Caco-2 (cell line): ENCODE measurements at regions not wholly inside any gene's neighbourhood (a gene's known extent, or its start where the extent isn't known, plus 50 kb on each side); places are given as distances from the start of the nearest gene placed in this dataset.

ENCODE experiments used
- BruUV-seq: library from RNA; stranded (reverse); fragments of 400-500 nt; replicated peaks from 2 replicates; lab custom pipeline; 2021; lab: Mats Ljungman, UMichigan
- CTCF ChIA-PET: fragments of 300-600 bp; sonication (Branson Sonifier 250); formaldehyde crosslinking; loops from one replicate; lab custom pipeline; 2022; ENCODE audit warnings: antibody characterized with exemption; lab: Charles Lee
- POLR2A ChIA-PET: fragments of 300-600 bp; sonication (Branson Sonifier 250); formaldehyde crosslinking; loops from one replicate; lab custom pipeline; 2022; ENCODE audit warnings: antibody characterized with exemption; lab: Charles Lee
- DNase-seq, 2 experiments: peaks; one replicate each; pipeline versions ENCODE4 v3.0.0 to v3.0.0-alpha.2; 2020 to 2022
- H3K27me3 ChIP-seq: replicated peaks from 2 replicates; pipeline ENCODE4 v1.6.0; 2011; ENCODE audit warnings: low read length; ENCODE audit not compliant: control insufficient read depth, insufficient read depth
- H3K36me3 ChIP-seq: 2 replicates; pipeline ENCODE4 v1.5.1; 2011; ENCODE audit warnings: low read length; ENCODE audit not compliant: control insufficient read depth, insufficient read depth
- H3K4me1 ChIP-seq: fragments of 250-450 bp; sonication (Bioruptor Pico); 2 replicates; pipeline ENCODE4 v1.5.1; 2020; ENCODE audit warnings: mild to moderate bottlenecking
- H3K4me3 ChIP-seq: 2 replicates; pipeline ENCODE4 v1.5.1; 2011; ENCODE audit warnings: low read depth, mild to moderate bottlenecking, control low read depth, low read length
- H3K9me3 ChIP-seq: fragments of 250-450 bp; sonication (Bioruptor Pico); 2 replicates; pipeline ENCODE4 v1.5.1; 2020; ENCODE audit warnings: mild to moderate bottlenecking, moderate library complexity
- H3K27ac Mint-ChIP-seq: one replicate; pipeline ENCODE4 v1.8.0; 2022; ENCODE audit warnings: mixed read lengths; ENCODE audit not compliant: unreplicated experiment
- H3K27me3 Mint-ChIP-seq: one replicate; pipeline ENCODE4 v1.8.0; 2022; ENCODE audit warnings: mixed read lengths; ENCODE audit not compliant: insufficient read depth, unreplicated experiment
- H3K36me3 Mint-ChIP-seq: one replicate; pipeline ENCODE4 v1.8.0; 2022; ENCODE audit warnings: mild to moderate bottlenecking, mixed read lengths; ENCODE audit not compliant: insufficient read depth, unreplicated experiment
- H3K4me1 Mint-ChIP-seq: one replicate; pipeline ENCODE4 v1.8.0; 2022; ENCODE audit warnings: low read depth, mixed read lengths; ENCODE audit not compliant: unreplicated experiment
- H3K4me3 Mint-ChIP-seq: one replicate; pipeline ENCODE4 v1.8.0; 2022; ENCODE audit warnings: mild to moderate bottlenecking, moderate library complexity, mixed read lengths; ENCODE audit not compliant: unreplicated experiment
- H3K9me3 Mint-ChIP-seq: one replicate; pipeline ENCODE4 v1.8.0; 2022; ENCODE audit warnings: mixed read lengths; ENCODE audit not compliant: unreplicated experiment
- CTCF ChIP-seq, 2 experiments: fragments of 200-600 bp in 1 of 2; IDR thresholded peaks; 1 replicate in 1 of 2; 2 replicates in 1 of 2; pipeline versions ENCODE4 v1.5.1 to v1.8.0; 2011 to 2022; ENCODE audit warnings: antibody characterized with exemption in 1 of 2, control low read depth in 1 of 2, inconsistent platforms in 1 of 2, low read depth in 1 of 2, low read length in 1 of 2, mild to moderate bottlenecking in 1 of 2, moderate library complexity in 1 of 2; ENCODE audit not compliant: insufficient read depth in 1 of 2, severe bottlenecking in 1 of 2, unreplicated experiment in 1 of 2
- intact Hi-C: fragments of 100-400 bp; cut with micrococcal nuclease; formaldehyde crosslinking; loops from one replicate; pipeline ENCODE4 v1.10.0; 2022; ENCODE audit not compliant: unreplicated experiment

DNA sequence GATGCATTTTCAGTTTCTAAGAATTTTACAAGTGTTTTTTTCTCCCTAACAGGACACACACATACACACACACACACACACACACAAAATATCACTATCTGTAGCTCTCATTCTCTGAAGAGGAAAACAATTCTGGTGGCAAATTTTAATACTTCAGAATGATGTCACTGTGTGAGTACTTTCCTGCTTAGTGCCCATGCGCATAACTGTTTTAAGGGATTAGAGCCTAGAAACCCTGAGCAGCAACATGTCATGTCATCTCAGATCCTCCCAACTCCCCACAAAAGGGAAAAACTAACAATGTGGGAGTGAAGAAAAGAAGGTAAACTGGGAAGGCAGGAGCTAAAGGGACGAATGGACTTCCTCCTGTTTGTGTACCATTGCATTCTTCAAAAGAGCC, 401.2 kb downstream of the SPRY2 start:
- no TSS peak for BruUV-seq
- no peaks in the 10 kb centered on the region for H3K4me1 Mint-ChIP-seq
- DNase-seq: no peak
- Histone ChIP-seq H3K27me3 (no peaks in the 10 kb centered on the region), H3K36me3 (no peaks in the 10 kb centered on the region), H3K4me3 (no peak overlapping the region), H3K9me3 (no peaks in the 10 kb centered on the region), H3K4me1 (no peaks in the 10 kb centered on the region)
- POLR2A ChIA-PET: no interaction called here
- H3K27me3 Mint-ChIP-seq: no peaks in the 10 kb centered on the region
- no peak overlapping the region for H3K4me3 Mint-ChIP-seq
- H3K36me3 Mint-ChIP-seq: no peaks in the 10 kb centered on the region
- intact Hi-C loops: no loop called here
- CTCF ChIA-PET: no interaction called here
- no peaks in the 10 kb centered on the region for H3K9me3 Mint-ChIP-seq
- TF ChIP-seq CTCF (IDR thresholded peaks at IDR 0.05; ENCODE audit: insufficient read depth in 1 of 2, low read depth in 1 of 2, low read length in 1 of 2, severe bottlenecking in 1 of 2, unreplicated experiment in 1 of 2): no peak
- H3K27ac Mint-ChIP-seq: no peak overlapping the region

DNA sequence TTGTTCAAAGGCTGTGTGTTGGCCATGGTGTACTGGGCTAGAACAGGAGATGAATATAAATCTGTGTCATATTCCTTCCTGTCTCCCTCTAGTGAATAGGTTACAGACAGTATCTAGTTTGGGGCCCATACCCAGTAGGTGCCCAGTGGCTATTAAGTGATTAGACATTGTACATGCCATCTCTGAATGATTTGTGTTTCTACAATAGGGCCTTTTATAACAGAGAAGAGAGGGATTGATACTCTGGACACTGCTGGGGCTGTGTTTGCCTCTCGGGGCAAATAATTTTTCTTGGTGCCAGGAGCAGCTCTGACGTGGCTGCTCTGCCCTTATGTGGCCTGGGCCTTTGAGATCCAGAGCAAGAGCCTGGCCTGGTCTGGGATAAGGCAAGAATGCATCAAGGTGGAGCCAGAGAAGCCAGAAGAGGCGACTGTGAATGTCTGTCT, 403.1 kb downstream of the SPRY2 start:
- no peaks in the 10 kb centered on the region for H3K27me3 ChIP-seq
- Mint-ChIP-seq H3K9me3 (no peaks in the 10 kb centered on the region), H3K27me3 (no peaks in the 10 kb centered on the region), H3K36me3 (no peaks in the 10 kb centered on the region), H3K27ac (no peak overlapping the region), H3K4me3 (no peak overlapping the region), H3K4me1 (no peaks in the 10 kb centered on the region)
- DNase-seq: no peak
- BruUV-seq: no TSS peak
- H3K4me3 ChIP-seq: no peak overlapping the region
- CTCF ChIA-PET: no interaction called here
- no peaks in the 10 kb centered on the region for H3K36me3 ChIP-seq
- intact Hi-C loops: no loop called here
- POLR2A ChIA-PET: no interaction called here
- no peak for TF ChIP-seq CTCF (IDR thresholded peaks at IDR 0.05; ENCODE audit: insufficient read depth in 1 of 2, low read depth in 1 of 2, low read length in 1 of 2, severe bottlenecking in 1 of 2, unreplicated experiment in 1 of 2)
- H3K9me3 ChIP-seq: no peaks in the 10 kb centered on the region
- H3K4me1 ChIP-seq: no peaks in the 10 kb centered on the region

GRCh38 chr13:79937311-79937710, 403.6 kb downstream of the SPRY2 start:
- BruUV-seq: no TSS peak
- ChIA-PET POLR2A (no interaction called here), CTCF (no interaction called here)
- DNase-seq: no peak
- Mint-ChIP-seq H3K9me3 (no peaks in the 10 kb centered on the region), H3K4me1 (no peaks in the 10 kb centered on the region), H3K27me3 (no peaks in the 10 kb centered on the region), H3K27ac (no peak overlapping the region), H3K36me3 (no peaks in the 10 kb centered on the region), H3K4me3 (no peak overlapping the region)
- Histone ChIP-seq H3K27me3 (no peaks in the 10 kb centered on the region), H3K4me3 (no peak overlapping the region), H3K4me1 (no peaks in the 10 kb centered on the region), H3K36me3 (no peaks in the 10 kb centered on the region), H3K9me3 (no peaks in the 10 kb centered on the region)
- no peak for TF ChIP-seq CTCF (IDR thresholded peaks at IDR 0.05; ENCODE audit: insufficient read depth in 1 of 2, low read depth in 1 of 2, low read length in 1 of 2, severe bottlenecking in 1 of 2, unreplicated experiment in 1 of 2)
- intact Hi-C loops: no loop called here
